Heart left ventricle (tissue), 16 donors: ENCODE measurements at regions not wholly inside any gene's neighbourhood (a gene's known extent, or its start where the extent isn't known, plus 50 kb on each side); places are given as distances from the start of the nearest gene placed in this dataset.

Experiments used
- ATAC-seq, 4 donors: fragments of 200-7000 bp; cut with Tn5 transposase; one replicate each; pipeline ENCODE4 v1.9.1; 2020 to 2022; ENCODE audit warnings: moderate library complexity in 4 of 4, mild to moderate bottlenecking in 3 of 4, moderate number of reproducible peaks in 1 of 4
- DNase-seq, 5 donors: peaks; one replicate each; pipeline ENCODE4 v3.0.0-alpha.2; 2020
- H3K27ac ChIP-seq, 12 donors: fragments of 200-600 bp; sonication (generic) in 4 of 12; one replicate each; pipeline versions ENCODE4 v1.5.0 to v1.8.0; 2016 to 2022; ENCODE audit warnings: mild to moderate bottlenecking in 2 of 12
- H3K27me3 ChIP-seq, 9 donors: fragments of 200-600 bp; sonication (generic) in 2 of 9; one replicate each; pipeline versions ENCODE4 v1.5.1 to v1.8.0; 2016 to 2022; ENCODE audit warnings: mild to moderate bottlenecking in 3 of 9
- H3K36me3 ChIP-seq, 9 donors: fragments of 200-600 bp; sonication (generic) in 2 of 9; one replicate each; pipeline versions ENCODE4 v1.5.0 to v1.8.0; 2018 to 2022; ENCODE audit warnings: mild to moderate bottlenecking in 2 of 9
- H3K4me1 ChIP-seq, 12 donors: fragments of 200-600 bp; sonication (generic) in 4 of 12; one replicate each; pipeline versions ENCODE4 v1.5.0 to v1.8.0; 2016 to 2022; ENCODE audit warnings: mild to moderate bottlenecking in 3 of 12
- H3K4me3 ChIP-seq, 12 donors: fragments of 200-600 bp; sonication (generic) in 4 of 12; one replicate each; pipeline versions ENCODE4 v1.5.0 to v1.8.0; 2017 to 2022; ENCODE audit warnings: mild to moderate bottlenecking in 9 of 12, moderate library complexity in 4 of 12
- H3K9me3 ChIP-seq, 12 donors: fragments of 200-600 bp; sonication (generic) in 4 of 12; one replicate each; pipeline versions ENCODE4 v1.5.0 to v1.8.0; 2016 to 2022; ENCODE audit warnings: mild to moderate bottlenecking in 1 of 12
- CTCF ChIP-seq, 12 donors: fragments of 200-600 bp; sonication (generic) in 4 of 12; IDR thresholded peaks; one replicate each; pipeline versions ENCODE4 v1.5.0 to v1.8.0; 2018 to 2022; ENCODE audit warnings: antibody characterized with exemption in 12 of 12, mild to moderate bottlenecking in 5 of 12
- POLR2A ChIP-seq, 2 donors: fragments of 450-650 bp; IDR thresholded peaks; one replicate each; pipeline ENCODE4 v1.6.1; 2017; ENCODE audit warnings: antibody characterized with exemption in 2 of 2, mild to moderate bottlenecking in 2 of 2, moderate library complexity in 2 of 2
- WGBS, 4 donors: extraction: QIAGEN DNeasy Blood & Tissue Kit in 2 of 4; methylation state at CpG; one replicate each; pipeline versions ENCODE4 v1.1.5 to v1.1.7; 2013 to 2018; 5-methylcytosine and 5-hydroxymethylcytosine counted together
- intact Hi-C, 10 donors: fragments of 100-400 bp; cut with DNase I; formaldehyde crosslinking; loops; one replicate each; pipeline versions ENCODE4 v1.11.1 to v1.14.2; 2022
- donor health status: ischemic (EF 13 %, LVEDD 7.1; RV severe dilation, severe dysfunction).
- donor health status: healthy with polysubstance abuse.
- donor health status: DM: no; HTN: yes; CAD: no.
- donor health status: DM: no; HTN: no; CAD: no.
- donor health status: ischemic (EF 25% LVEDD 6.9; RV normal size, moderate dysfunction).
- donor health status: ischemic (EF 25% LVEDD 5.7; RV mildly dilated, moderate dysfunction).
- donor health status: healthy.
- donor health status: DM: yes; HTN: yes; CAD: no.
- donor health status: ischemic (EF 35%, LVEDD 5.7; RV mildly dilated, moderate dysfunction).
- donor health status: nonischemic (EF 11% LVEDD 7.7; RV severe dilation, severe dysfunction).
- donor health status: DM: yes; HTN: yes; CAD: no.
- donor health status: PGD.
- donor health status: ischemic (EF 29% LVEDD 5.4; RV normal size, mild dysfunction).
- donor health status: nonischemic (EF 23%, LVEDD 6.1; RV moderate dilation, normal function).

- Histone ChIP-seq H3K27me3 (no peaks in the 10 kb centered on the region), H3K9me3 (no peaks in the 10 kb centered on the region), H3K36me3 (no peaks in the 10 kb centered on the region), H3K4me3 (no peak overlapping the region), H3K4me1 (peaks cover 0 to 5% (median 0%) of the 10 kb centered on the region in 12 donors), H3K27ac (no peak overlapping the region)
- WGBS, 4 donors: 79 to 98% (median 95%) methylated on average over 3 of the region's 3 CpGs
- intact Hi-C loops: no loop called here
- DNase-seq (no peak), ATAC-seq (no peak)
- no peak for TF ChIP-seq CTCF (IDR thresholded peaks at IDR 0.05)
- no peak for TF ChIP-seq POLR2A (IDR thresholded peaks at IDR 0.05)
Observed at GRCh38 chr17:63125987-63126386, 160.0 kb downstream of the TANC2 start.

- no peaks in the 10 kb centered on the region for H3K27me3 ChIP-seq
- DNase-seq (no peak), ATAC-seq (no peak)
- no peak overlapping the region for H3K27ac ChIP-seq
- peaks cover 0 to 5% (median 0%) of the 10 kb centered on the region in 12 donors for H3K4me1 ChIP-seq
- TF ChIP-seq POLR2A (IDR thresholded peaks at IDR 0.05) (no peak), CTCF (IDR thresholded peaks at IDR 0.05) (no peak)
- H3K36me3 ChIP-seq: no peaks in the 10 kb centered on the region
- H3K4me3 ChIP-seq: no peak overlapping the region
- 89 to 94% (median 92%) methylated on average over 3 of the region's 3 CpGs for WGBS, 4 donors
- H3K9me3 ChIP-seq: no peaks in the 10 kb centered on the region
- intact Hi-C loops: no loop called here
Observed at GRCh38 chr17:63126607-63127006, 160.6 kb downstream of the TANC2 start.

GRCh38 chr17:63132459-63132911, 166.4 kb downstream of the TANC2 start:
- Histone ChIP-seq H3K36me3 (no peaks in the 10 kb centered on the region), H3K4me1 (no peaks in the 10 kb centered on the region), H3K27me3 (no peaks in the 10 kb centered on the region), H3K27ac (no peak overlapping the region), H3K4me3 (no peak overlapping the region), H3K9me3 (no peaks in the 10 kb centered on the region)
- intact Hi-C loops: no loop called here
- no peak for TF ChIP-seq POLR2A (IDR thresholded peaks at IDR 0.05)
- no peak for TF ChIP-seq CTCF (IDR thresholded peaks at IDR 0.05)
- DNase-seq: no peak
- no peak for ATAC-seq
- 79 to 89% (median 86%) methylated on average over 1 of the region's 1 CpG for WGBS, 4 donors

GRCh38 chr17:63133491-63133890, 167.5 kb downstream of the TANC2 start:
- H3K4me3 ChIP-seq: no peak overlapping the region
- no peak for DNase-seq
- H3K27ac ChIP-seq: no peak overlapping the region
- intact Hi-C loops: no loop called here
- no peaks in the 10 kb centered on the region for H3K4me1 ChIP-seq
- no peaks in the 10 kb centered on the region for H3K9me3 ChIP-seq
- ATAC-seq: no peak
- no peak for TF ChIP-seq POLR2A (IDR thresholded peaks at IDR 0.05)
- no peak for TF ChIP-seq CTCF (IDR thresholded peaks at IDR 0.05)
- no peaks in the 10 kb centered on the region for H3K36me3 ChIP-seq
- H3K27me3 ChIP-seq: no peaks in the 10 kb centered on the region
